ENCODE measurements at regions not wholly inside any gene's neighbourhood (a gene's known extent, or its start where the extent isn't known, plus 50 kb on each side); places are given as distances from the start of the nearest gene placed in this dataset.

DNA sequence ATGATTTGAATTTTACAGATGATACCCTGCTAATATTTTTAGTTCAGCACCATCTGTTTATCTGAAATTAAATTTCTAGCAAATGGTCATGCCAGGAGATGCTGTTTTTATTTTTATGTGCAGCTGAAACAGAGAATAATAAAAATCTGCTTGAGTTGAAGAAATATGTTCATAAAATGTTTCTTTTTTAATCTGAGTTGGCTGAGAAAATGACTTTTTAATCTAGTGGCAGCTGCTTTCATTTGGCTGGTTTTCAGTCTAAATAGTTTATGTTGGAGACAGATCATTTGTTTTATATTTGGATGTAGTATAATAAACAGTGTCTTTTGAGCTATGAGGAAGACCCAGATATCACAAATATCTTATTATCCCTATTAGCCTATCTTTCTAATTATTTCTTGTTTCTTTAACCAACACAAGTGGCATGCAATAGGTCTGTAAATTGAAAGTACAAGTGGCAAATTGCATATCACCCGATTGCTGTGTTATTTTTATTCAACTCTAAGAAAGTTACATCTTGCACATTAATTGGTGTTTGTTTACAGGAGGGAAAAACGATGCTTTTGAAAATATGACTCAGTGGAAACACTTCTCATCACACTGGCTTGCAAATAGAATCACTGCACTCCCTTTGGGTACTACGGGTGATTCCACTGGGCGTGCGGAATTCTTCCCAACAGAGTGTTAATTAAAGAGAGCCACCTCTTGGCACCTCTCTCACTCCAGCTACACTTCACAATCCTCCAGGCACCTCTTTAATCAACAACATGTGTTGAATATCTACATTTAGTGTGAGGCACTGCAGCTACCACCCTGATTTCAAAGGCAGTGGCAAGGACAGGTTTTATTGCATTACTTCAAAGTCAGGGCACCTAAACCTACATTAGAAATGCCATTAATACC, 51.7 kb upstream of the AP1S2 start:
- TF ChIP-seq CTCF (IDR thresholded peaks at IDR 0.05) (no peak), POLR2A (IDR thresholded peaks at IDR 0.05) (no peak)
